ENCODE measurements at regions not wholly inside any gene's neighbourhood (a gene's known extent, or its start where the extent isn't known, plus 50 kb on each side); places are given as distances from the start of the nearest gene placed in this dataset.

DNA sequence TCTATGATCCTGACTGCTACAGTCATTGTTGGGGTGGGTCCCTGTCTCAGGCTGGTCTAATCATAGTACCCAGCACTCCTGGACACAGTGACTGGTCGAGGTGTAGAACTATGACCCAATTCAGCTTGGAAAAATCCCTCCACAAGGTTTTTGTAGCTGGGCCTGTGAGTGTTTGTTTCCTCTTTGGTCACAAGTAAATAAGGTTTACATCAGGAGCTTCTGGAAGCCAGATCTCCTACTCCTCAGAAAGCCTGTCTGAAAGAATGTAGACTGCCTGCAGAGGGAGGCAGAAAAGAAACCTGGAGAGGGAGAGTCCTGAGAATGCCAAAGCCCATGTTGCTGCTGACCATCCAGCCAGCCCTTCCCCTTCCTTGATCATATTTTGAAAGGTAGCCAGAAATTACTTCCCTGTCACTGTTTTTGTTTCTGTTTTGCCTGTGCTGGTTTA lies 123.2 kb downstream of the RAP2B start:
- Histone ChIP-seq H3K9me3 (replicated peaks in 1 of 2; ENCODE audit: control insufficient read depth in 2 of 2, insufficient read depth in 1 of 2, low read depth in 1 of 2, low read length in 2 of 2) (no peaks in the 10 kb centered on the region), H3K4ac (ENCODE audit: low read length) (no peak overlapping the region), H3K14ac (ENCODE audit: low read length) (no peak overlapping the region), H3K4me2 (ENCODE audit: insufficient read depth, low read length, poor library complexity, severe bottlenecking) (no peak overlapping the region), H2BK5ac (ENCODE audit: low read length) (no peak overlapping the region), H3K27me3 (ENCODE audit: control insufficient read depth in 3 of 3, insufficient read depth in 3 of 3, low read depth in 1 of 3, low read length in 3 of 3) (no peaks in the 10 kb centered on the region), H2AK5ac (ENCODE audit: low read depth, low read length) (no peak overlapping the region), H3K18ac (ENCODE audit: low read length) (no peak overlapping the region), H3K36me3 (replicated peaks in 1 of 2; ENCODE audit: control insufficient read depth in 2 of 2, insufficient read depth in 2 of 2, low read length in 2 of 2) (no peaks in the 10 kb centered on the region), H3K79me1 (ENCODE audit: low read depth, low read length) (no peaks in the 10 kb centered on the region), H3K4me3 (ENCODE audit: low read length in 2 of 2) (no peak overlapping the region), H3K23ac (ENCODE audit: low read depth, low read length, poor library complexity) (no peak overlapping the region), H2BK120ac (ENCODE audit: low read depth, low read length) (no peak overlapping the region), H4K8ac (ENCODE audit: low read depth, low read length) (no peak overlapping the region), H3K27ac (replicated peaks; ENCODE audit: low read length) (no peak overlapping the region), H4K91ac (ENCODE audit: low read depth, low read length, poor library complexity) (no peak overlapping the region), H3K9ac (ENCODE audit: low read depth, low read length, poor library complexity) (no peak overlapping the region), H2BK12ac (ENCODE audit: low read length) (no peak overlapping the region), H2BK15ac (ENCODE audit: low read length) (no peak overlapping the region), H2AFZ (ENCODE audit: low read length) (no peak overlapping the region), H3K4me1 (ENCODE audit: control insufficient read depth in 2 of 2, insufficient read depth in 1 of 2, low read depth in 1 of 2, low read length in 2 of 2) (no peaks in the 10 kb centered on the region)
- WGBS, 2 donors (ENCODE audit: extremely low coverage in 2 of 2, insufficient read length in 2 of 2, insufficient replicate concordance in 1 of 2), result no CpG with 5 or more reads among the region's 1 CpG
- DNase-seq (ENCODE audit: low spot score), result no peak

GRCh38 chr3:153285982-153286381 lies 124.0 kb downstream of the RAP2B start:
- Histone ChIP-seq H3K23ac (ENCODE audit: low read depth, low read length, poor library complexity) (no peak overlapping the region), H3K14ac (ENCODE audit: low read length) (no peak overlapping the region), H3K27ac (replicated peaks; ENCODE audit: low read length) (no peak overlapping the region), H4K91ac (ENCODE audit: low read depth, low read length, poor library complexity) (no peak overlapping the region), H3K4me3 (ENCODE audit: low read length in 2 of 2) (no peak overlapping the region), H2BK12ac (ENCODE audit: low read length) (no peak overlapping the region), H3K9ac (ENCODE audit: low read depth, low read length, poor library complexity) (no peak overlapping the region), H3K79me1 (ENCODE audit: low read depth, low read length) (no peaks in the 10 kb centered on the region), H4K8ac (ENCODE audit: low read depth, low read length) (no peak overlapping the region), H3K27me3 (ENCODE audit: control insufficient read depth in 3 of 3, insufficient read depth in 3 of 3, low read depth in 1 of 3, low read length in 3 of 3) (no peaks in the 10 kb centered on the region), H2AK5ac (ENCODE audit: low read depth, low read length) (no peak overlapping the region), H2BK15ac (ENCODE audit: low read length) (no peak overlapping the region), H3K36me3 (replicated peaks in 1 of 2; ENCODE audit: control insufficient read depth in 2 of 2, insufficient read depth in 2 of 2, low read length in 2 of 2) (no peaks in the 10 kb centered on the region), H3K4me1 (ENCODE audit: control insufficient read depth in 2 of 2, insufficient read depth in 1 of 2, low read depth in 1 of 2, low read length in 2 of 2) (no peaks in the 10 kb centered on the region), H2AFZ (ENCODE audit: low read length) (no peak overlapping the region), H2BK5ac (ENCODE audit: low read length) (no peak overlapping the region), H3K18ac (ENCODE audit: low read length) (no peak overlapping the region), H2BK120ac (ENCODE audit: low read depth, low read length) (no peak overlapping the region), H3K9me3 (replicated peaks in 1 of 2; ENCODE audit: control insufficient read depth in 2 of 2, insufficient read depth in 1 of 2, low read depth in 1 of 2, low read length in 2 of 2) (no peaks in the 10 kb centered on the region), H3K4me2 (ENCODE audit: insufficient read depth, low read length, poor library complexity, severe bottlenecking) (no peak overlapping the region), H3K4ac (ENCODE audit: low read length) (no peak overlapping the region)
- no peak for DNase-seq (ENCODE audit: low spot score)
- WGBS, 2 donors (ENCODE audit: extremely low coverage in 2 of 2, insufficient read length in 2 of 2, insufficient replicate concordance in 1 of 2), result no CpG with 5 or more reads among the region's 2 CpGs

GRCh38 chr3:153287017-153287416 lies 125.0 kb downstream of the RAP2B start:
- H3K36me3 ChIP-seq (replicated peaks in 1 of 2; ENCODE audit: control insufficient read depth in 2 of 2, insufficient read depth in 2 of 2, low read length in 2 of 2), result no peaks in the 10 kb centered on the region
- no peak overlapping the region for H3K4me2 ChIP-seq (ENCODE audit: insufficient read depth, low read length, poor library complexity, severe bottlenecking)
- no peak overlapping the region for H3K23ac ChIP-seq (ENCODE audit: low read depth, low read length, poor library complexity)
- H3K9ac ChIP-seq (ENCODE audit: low read depth, low read length, poor library complexity), result no peak overlapping the region
- H3K9me3 ChIP-seq (replicated peaks in 1 of 2; ENCODE audit: control insufficient read depth in 2 of 2, insufficient read depth in 1 of 2, low read depth in 1 of 2, low read length in 2 of 2), result no peaks in the 10 kb centered on the region
- H3K4me3 ChIP-seq (ENCODE audit: low read length in 2 of 2), result no peak overlapping the region
- no peak overlapping the region for H2BK12ac ChIP-seq (ENCODE audit: low read length)
- no CpG with 5 or more reads among the region's 3 CpGs for WGBS, 2 donors (ENCODE audit: extremely low coverage in 2 of 2, insufficient read length in 2 of 2, insufficient replicate concordance in 1 of 2)
- DNase-seq (ENCODE audit: low spot score), result no peak
- H3K4me1 ChIP-seq (ENCODE audit: control insufficient read depth in 2 of 2, insufficient read depth in 1 of 2, low read depth in 1 of 2, low read length in 2 of 2), result no peaks in the 10 kb centered on the region
- H2BK120ac ChIP-seq (ENCODE audit: low read depth, low read length), result no peak overlapping the region
- H2BK15ac ChIP-seq (ENCODE audit: low read length), result no peak overlapping the region
- no peak overlapping the region for H3K14ac ChIP-seq (ENCODE audit: low read length)
- no peaks in the 10 kb centered on the region for H3K79me1 ChIP-seq (ENCODE audit: low read depth, low read length)
- H2BK5ac ChIP-seq (ENCODE audit: low read length), result no peak overlapping the region
- H2AFZ ChIP-seq (ENCODE audit: low read length), result no peak overlapping the region
- H4K91ac ChIP-seq (ENCODE audit: low read depth, low read length, poor library complexity), result no peak overlapping the region
- H3K27me3 ChIP-seq (ENCODE audit: control insufficient read depth in 3 of 3, insufficient read depth in 3 of 3, low read depth in 1 of 3, low read length in 3 of 3), result no peaks in the 10 kb centered on the region
- no peak overlapping the region for H2AK5ac ChIP-seq (ENCODE audit: low read depth, low read length)
- H3K18ac ChIP-seq (ENCODE audit: low read length), result no peak overlapping the region
- no peak overlapping the region for H3K4ac ChIP-seq (ENCODE audit: low read length)
- H4K8ac ChIP-seq (ENCODE audit: low read depth, low read length), result no peak overlapping the region
- no peak overlapping the region for H3K27ac ChIP-seq (replicated peaks; ENCODE audit: low read length)

- no peak overlapping the region for H3K4me2 ChIP-seq (ENCODE audit: insufficient read depth, low read length, poor library complexity, severe bottlenecking)
- no peak overlapping the region for H3K18ac ChIP-seq (ENCODE audit: low read length)
- H3K23ac ChIP-seq (ENCODE audit: low read depth, low read length, poor library complexity), result no peak overlapping the region
- no peak overlapping the region for H3K4me3 ChIP-seq (ENCODE audit: low read length in 2 of 2)
- no peaks in the 10 kb centered on the region for H3K36me3 ChIP-seq (replicated peaks in 1 of 2; ENCODE audit: control insufficient read depth in 2 of 2, insufficient read depth in 2 of 2, low read length in 2 of 2)
- H3K79me1 ChIP-seq (ENCODE audit: low read depth, low read length), result no peaks in the 10 kb centered on the region
- H2BK120ac ChIP-seq (ENCODE audit: low read depth, low read length), result no peak overlapping the region
- no peak overlapping the region for H4K8ac ChIP-seq (ENCODE audit: low read depth, low read length)
- H3K27ac ChIP-seq (replicated peaks; ENCODE audit: low read length), result no peak overlapping the region
- H3K27me3 ChIP-seq (ENCODE audit: control insufficient read depth in 3 of 3, insufficient read depth in 3 of 3, low read depth in 1 of 3, low read length in 3 of 3), result no peaks in the 10 kb centered on the region
- no peak overlapping the region for H2BK12ac ChIP-seq (ENCODE audit: low read length)
- H2AK5ac ChIP-seq (ENCODE audit: low read depth, low read length), result no peak overlapping the region
- no peak overlapping the region for H4K91ac ChIP-seq (ENCODE audit: low read depth, low read length, poor library complexity)
- H3K14ac ChIP-seq (ENCODE audit: low read length), result no peak overlapping the region
- no CpG with 5 or more reads among the region's 3 CpGs for WGBS, 2 donors (ENCODE audit: extremely low coverage in 2 of 2, insufficient read length in 2 of 2, insufficient replicate concordance in 1 of 2)
- H2BK5ac ChIP-seq (ENCODE audit: low read length), result no peak overlapping the region
- H3K4ac ChIP-seq (ENCODE audit: low read length), result no peak overlapping the region
- no peak overlapping the region for H3K9ac ChIP-seq (ENCODE audit: low read depth, low read length, poor library complexity)
- no peaks in the 10 kb centered on the region for H3K4me1 ChIP-seq (ENCODE audit: control insufficient read depth in 2 of 2, insufficient read depth in 1 of 2, low read depth in 1 of 2, low read length in 2 of 2)
- no peaks in the 10 kb centered on the region for H3K9me3 ChIP-seq (replicated peaks in 1 of 2; ENCODE audit: control insufficient read depth in 2 of 2, insufficient read depth in 1 of 2, low read depth in 1 of 2, low read length in 2 of 2)
- no peak overlapping the region for H2AFZ ChIP-seq (ENCODE audit: low read length)
- H2BK15ac ChIP-seq (ENCODE audit: low read length), result no peak overlapping the region
- DNase-seq (ENCODE audit: low spot score), result no peak
These were observed 127.3 kb downstream of the RAP2B start for GRCh38 chr3:153289334-153289808.
